ENCODE measurements at regions not wholly inside any gene's neighbourhood (a gene's known extent, or its start where the extent isn't known, plus 50 kb on each side); places are given as distances from the start of the nearest gene placed in this dataset.

GRCh38 chr5:97501965-97502305 is 318.9 kb upstream of the RIOK2 start:
- TF ChIP-seq CSRNP3 (CRISPR knock-in tag; IDR thresholded peaks at IDR 0.05) (no peak), PATZ1 (CRISPR knock-in tag; IDR thresholded peaks at IDR 0.05; ENCODE audit: borderline replicate concordance) (no peak), ARNTL (CRISPR knock-in tag; IDR thresholded peaks at IDR 0.05; ENCODE audit: borderline replicate concordance, low read depth) (no peak), OSR1 (CRISPR knock-in tag; IDR thresholded peaks at IDR 0.05) (no peak), CSDC2 (CRISPR knock-in tag; IDR thresholded peaks at IDR 0.05) (no peak), RARB (CRISPR knock-in tag; IDR thresholded peaks at IDR 0.05) (no peak), TSHZ2 (CRISPR knock-in tag; IDR thresholded peaks at IDR 0.05) (no peak), CREB5 (CRISPR knock-in tag; IDR thresholded peaks at IDR 0.05; ENCODE audit: low read depth) (no peak), TCF4 (CRISPR knock-in tag; IDR thresholded peaks at IDR 0.05; ENCODE audit: borderline replicate concordance) (no peak)
